22Rv1 (cell line): ENCODE measurements at regions not wholly inside any gene's neighbourhood (a gene's known extent, or its start where the extent isn't known, plus 50 kb on each side); places are given as distances from the start of the nearest gene placed in this dataset.

Experiments
- H3K27ac ChIP-seq: fragments of 450-650 bp; 2 replicates; pipeline ENCODE4 v1.5.1; 2017
- CTCF ChIP-seq: fragments of 450-650 bp; IDR thresholded peaks from 2 replicates; pipeline ENCODE4 v1.5.1; 2017; ENCODE audit warnings: mild to moderate bottlenecking
- ZFX ChIP-seq: fragments of 450-650 bp; IDR thresholded peaks from 2 replicates; pipeline ENCODE4 v1.6.1; 2017; ENCODE audit warnings: antibody characterized with exemption, borderline replicate concordance

- no peak for TF ChIP-seq CTCF
- TF ChIP-seq ZFX: no peak
- no peak overlapping the region for H3K27ac ChIP-seq
These were observed 238.8 kb downstream of the EMX2 start for GRCh38 chr10:117781216-117781831.

- TF ChIP-seq CTCF (no peak), ZFX (no peak)
- no peak overlapping the region for H3K27ac ChIP-seq
These were observed 239.7 kb downstream of the EMX2 start for GRCh38 chr10:117782276-117782675.

- no peak for TF ChIP-seq ZFX
- TF ChIP-seq CTCF: no peak
These were observed 241.3 kb downstream of the EMX2 start for GRCh38 chr10:117783698-117784395.

GRCh38 chr10:117784776-117785175, 242.2 kb downstream of the EMX2 start:
- no peak overlapping the region for H3K27ac ChIP-seq
- no peak for TF ChIP-seq ZFX
- TF ChIP-seq CTCF: no peak

More at GRCh38 chr10:117783698-117784395, 241.3 kb downstream of the EMX2 start:
- H3K27ac ChIP-seq: no peak overlapping the region

GRCh38 chr10:117788911-117789310, 246.4 kb downstream of the EMX2 start:
- H3K27ac ChIP-seq: no peak overlapping the region
- TF ChIP-seq ZFX: no peak
- no peak for TF ChIP-seq CTCF

- TF ChIP-seq CTCF (no peak), ZFX (no peak)
- H3K27ac ChIP-seq: no peak overlapping the region
These were observed 247.6 kb downstream of the EMX2 start for GRCh38 chr10:117790179-117790578.

- TF ChIP-seq CTCF (no peak), ZFX (no peak)
- H3K27ac ChIP-seq: no peak overlapping the region
These were observed 248.1 kb downstream of the EMX2 start for GRCh38 chr10:117790621-117791020.
